ENCODE measurements at regions not wholly inside any gene's neighbourhood (a gene's known extent, or its start where the extent isn't known, plus 50 kb on each side); places are given as distances from the start of the nearest gene placed in this dataset.
"Not testable (repeated sequence)": the region's sequence is repeated elsewhere in the genome, so short reads cannot be mapped to it uniquely, and the experiment has no call there.

DNA sequence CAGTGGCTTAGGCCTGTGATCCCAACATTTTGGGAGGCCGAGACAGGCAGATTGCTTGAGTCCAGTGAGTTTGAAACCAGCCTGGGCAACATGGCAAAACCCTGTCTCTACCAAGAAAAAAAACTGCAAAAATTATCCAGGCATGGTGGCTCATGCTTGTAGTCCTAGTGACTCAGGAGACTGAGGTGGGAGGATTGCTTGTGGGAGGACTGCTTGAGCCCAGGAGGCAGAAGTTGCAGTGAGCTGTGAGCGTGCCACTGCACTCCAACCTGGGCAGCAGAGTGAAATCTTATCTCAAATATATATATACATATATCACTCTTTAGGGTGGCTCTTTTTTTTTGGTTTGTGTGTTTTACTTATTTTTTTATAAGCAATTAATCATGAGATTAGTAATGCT lies 83.7 kb upstream of the WDR72 start:
- no peak for DNase-seq

DNA sequence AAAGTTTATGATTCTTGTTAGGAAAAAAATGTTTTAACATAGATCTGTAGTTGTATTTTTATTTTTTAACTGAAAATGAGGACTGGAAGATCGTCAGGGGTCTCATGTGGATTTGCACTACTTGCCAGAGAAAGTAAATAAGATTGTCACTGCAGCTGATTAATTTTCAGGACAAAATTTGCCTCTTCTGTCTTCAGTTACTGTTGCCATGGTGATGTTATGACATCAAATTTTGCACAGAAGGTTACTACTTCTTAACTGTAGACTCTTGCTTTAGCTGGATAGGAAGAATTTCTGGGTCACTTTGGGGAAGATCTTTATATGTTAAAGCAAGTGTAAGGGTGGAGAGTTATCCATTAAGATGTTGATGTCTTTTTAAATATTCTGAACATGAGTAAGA lies 82.2 kb upstream of the WDR72 start:
- DNase-seq, result no peak

DNA sequence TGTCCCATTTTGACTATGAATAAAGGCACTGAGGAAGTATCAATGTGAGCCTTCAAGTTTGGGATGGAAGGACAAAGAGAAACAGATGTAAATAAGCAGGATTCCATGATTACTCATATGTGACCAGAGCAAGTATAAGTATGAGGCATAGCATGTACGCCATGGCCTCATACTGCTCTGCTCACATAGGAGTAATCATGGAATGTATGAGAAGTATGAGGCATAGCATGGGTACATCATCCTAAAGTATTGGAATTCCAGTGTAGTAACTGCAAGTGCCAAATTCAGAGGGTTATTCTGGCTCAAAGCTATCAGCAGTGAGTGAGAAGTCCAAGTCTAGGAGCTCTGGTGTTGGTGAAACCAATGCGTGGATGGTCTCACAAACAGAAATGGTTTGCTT lies 81.2 kb upstream of the WDR72 start:
- DNase-seq, result no peak

DNA sequence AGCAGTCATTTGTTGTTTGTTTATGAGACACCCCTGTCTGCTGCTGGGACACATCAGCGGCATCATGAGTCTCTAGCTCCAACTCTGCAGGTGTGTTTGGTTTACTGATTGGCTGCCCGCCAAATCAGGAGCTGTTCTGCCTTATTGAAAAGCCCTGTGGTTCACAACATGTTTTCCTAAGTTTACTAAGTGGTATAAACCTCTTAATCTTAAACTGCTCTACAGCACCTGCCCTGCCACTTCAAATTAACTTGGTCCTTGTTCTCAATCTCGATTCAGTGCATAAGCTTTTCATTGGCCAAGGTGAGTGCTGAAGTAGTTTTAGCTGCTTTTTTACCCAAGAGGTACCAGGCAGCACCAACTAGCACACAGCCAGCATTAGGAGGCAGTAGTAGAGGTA lies 77.8 kb upstream of the WDR72 start:
- DNase-seq, result peak; percentile 93

DNA sequence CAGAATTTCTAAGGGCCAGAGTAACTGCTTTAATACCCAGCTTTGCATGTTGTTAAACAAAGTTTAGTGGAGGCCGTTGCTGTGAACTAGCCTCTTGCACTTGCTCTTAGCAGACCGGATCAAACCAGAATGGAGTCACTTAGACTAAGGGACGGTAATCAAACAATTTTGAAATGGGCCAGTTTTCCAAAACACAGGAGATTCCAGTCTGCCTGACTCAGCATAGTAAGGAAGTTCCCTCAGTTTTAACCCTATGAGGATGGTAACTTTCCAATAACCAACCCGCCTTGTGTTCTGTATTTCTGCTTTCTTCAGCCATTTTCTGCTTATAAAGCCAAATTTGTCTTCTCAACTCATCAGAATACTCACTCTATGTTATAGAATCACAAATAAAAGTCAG lies 77.2 kb upstream of the WDR72 start:
- peak; percentile 52 for DNase-seq

DNA sequence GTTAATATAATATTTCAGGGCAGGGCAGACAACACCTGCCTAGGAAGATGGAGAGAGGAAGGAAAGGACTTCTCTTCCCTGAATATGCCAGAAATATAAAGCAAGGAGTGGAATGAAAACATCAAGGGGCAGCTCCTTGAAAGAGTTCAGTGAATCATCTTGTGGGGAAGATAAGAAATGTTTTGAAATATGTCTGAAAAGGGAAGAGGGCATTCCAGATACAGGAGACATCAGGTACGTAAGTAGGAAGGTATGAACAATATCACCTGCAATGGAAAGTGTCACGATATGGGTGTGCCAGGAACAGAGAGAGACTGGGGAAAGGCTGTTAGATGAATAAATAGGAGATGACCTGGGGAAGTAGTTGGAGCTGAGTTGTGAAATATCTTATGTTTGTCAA lies 75.8 kb upstream of the WDR72 start:
- DNase-seq, result no peak

DNA sequence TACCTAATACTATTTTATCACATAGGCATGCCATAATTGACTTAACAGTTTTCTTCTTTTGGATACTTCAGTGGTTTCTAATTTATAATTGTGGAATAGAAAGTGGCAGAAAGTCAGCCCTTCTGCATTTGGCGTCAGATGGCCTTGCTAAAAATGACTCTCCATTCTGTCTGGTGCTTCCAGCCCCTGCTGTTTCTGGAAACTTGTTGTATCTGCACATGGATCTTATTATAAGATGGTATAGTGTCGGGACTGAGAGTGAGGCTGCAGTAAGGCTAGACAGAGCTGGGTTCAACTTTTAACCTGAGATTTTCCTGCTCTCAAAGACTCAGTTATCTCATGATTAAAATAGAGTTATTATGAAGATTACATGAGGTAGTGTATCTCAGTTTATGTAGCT lies 74.8 kb upstream of the WDR72 start:
- DNase-seq, result peak; percentile 14

DNA sequence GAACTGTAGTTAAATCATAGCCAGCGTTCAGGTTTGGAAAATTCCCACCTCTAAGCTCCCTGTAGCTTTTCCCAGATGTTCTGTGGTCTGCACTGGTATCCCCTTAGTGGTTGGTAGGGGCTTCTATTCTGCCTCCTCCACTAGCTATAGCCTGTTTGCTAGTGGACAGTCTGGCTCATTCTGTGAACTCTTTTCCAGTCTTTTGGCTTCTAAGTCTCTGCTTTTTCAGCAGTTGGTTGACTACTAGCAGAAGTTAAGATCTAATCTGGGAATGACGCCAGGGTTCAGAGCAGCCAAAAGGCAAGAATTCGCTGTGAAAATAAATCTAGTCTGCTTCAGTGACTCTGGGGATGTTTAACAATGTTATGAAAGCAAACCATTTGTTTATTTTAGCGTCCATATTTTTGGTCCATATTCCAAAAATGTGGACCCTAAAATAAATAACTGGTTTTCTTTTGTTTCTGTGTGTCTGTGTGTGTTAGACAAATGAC lies 73.7 kb upstream of the WDR72 start:
- DNase-seq, result peak; percentile 71

DNA sequence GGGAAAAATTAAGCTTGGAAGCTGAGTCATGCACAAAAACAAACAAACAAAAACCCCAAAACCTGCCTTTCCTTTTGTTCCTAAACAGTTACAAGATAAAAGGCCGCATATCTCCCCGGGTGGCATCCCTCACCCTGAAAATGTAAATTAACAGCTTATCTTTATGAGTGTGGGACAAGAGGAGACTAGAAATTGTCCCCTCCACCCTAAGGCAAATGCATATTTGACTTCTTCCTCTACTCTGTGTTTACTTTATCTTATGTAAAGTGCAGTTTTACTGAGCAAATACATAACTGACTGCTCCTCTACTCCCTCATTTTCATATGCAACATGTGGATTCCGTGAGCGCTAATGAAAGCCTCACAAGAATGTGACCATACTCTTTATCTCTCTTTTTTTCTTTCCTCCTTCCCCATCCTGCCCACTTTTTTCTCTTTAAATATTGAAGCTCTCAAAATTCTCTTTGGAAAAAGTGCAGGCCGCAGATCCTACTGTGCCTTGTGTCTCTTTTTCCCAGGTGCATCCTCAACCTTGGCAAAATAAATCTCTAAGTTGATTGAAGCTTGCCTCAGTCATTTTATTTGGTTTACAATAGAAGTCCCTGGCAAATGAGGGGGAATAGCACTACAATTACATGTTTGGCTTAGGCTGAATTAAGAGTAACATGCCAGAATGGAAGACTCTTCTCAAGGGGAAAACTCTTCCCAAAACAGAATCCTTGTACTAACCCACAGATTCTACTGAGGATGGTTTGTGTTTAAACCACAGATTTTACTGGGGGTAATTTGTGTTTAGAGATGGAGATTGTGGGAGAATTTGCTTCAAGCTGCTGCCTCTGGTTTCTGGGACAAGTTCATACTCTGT lies 72.7 kb upstream of the WDR72 start:
- no peak for DNase-seq

DNA sequence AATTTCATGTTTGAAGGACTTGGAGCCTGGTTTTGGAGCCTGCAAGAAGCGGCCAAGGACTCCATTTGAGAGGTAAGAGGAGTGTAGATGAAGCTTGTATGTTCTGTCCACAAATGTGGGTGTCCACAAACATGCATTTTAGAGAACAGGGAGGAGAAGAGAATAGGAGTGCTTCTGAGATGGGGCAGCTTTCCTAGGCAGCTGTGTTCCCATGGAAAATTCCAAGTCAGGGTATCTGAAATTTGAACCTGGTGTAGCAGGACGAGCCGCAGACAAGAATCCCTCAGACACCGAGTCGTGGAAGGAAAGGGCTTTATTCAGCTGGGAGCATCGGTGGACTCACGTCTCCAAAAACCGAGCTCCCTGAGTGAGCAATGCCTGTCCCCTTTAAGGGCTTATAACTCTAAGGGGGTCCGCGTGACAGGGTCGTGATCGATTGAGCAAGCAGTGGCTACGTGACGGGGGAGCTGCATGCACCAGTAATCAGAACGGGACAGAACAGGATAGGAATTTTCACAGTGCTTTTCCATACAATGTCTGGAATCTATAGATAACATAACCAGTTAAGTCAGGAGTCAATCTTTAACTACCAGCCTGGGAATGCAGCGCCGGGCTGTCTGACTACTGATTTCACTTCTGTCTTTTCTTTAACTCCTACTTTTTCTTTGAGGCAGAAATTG lies 71.4 kb upstream of the WDR72 start:
- no peak for DNase-seq

DNA sequence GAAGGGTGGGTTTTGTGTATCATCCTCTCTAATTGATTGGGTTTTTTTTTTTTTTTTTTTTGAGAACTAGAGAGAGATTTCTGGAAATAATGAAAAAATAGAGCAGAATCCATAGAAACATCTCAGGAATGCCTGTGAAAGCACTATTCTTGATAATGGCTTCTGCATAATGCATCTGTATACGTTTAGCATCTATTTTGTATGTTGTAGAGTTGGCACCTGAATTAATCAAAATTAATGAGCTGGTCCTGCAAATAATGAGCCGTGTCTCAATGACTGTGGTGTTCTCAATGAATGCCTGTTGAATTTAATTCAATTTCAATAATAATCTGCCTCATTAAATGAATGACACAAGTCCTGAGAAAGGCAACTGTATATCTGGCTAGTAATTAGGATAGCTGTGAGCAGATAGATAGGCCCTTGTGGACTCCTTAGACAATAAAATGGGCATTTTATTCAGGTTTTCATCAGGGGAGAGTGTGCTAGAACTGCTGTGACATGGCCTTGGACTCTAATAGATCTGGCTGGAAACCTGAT lies 70.5 kb upstream of the WDR72 start:
- DNase-seq, result peak; percentile 2

DNA sequence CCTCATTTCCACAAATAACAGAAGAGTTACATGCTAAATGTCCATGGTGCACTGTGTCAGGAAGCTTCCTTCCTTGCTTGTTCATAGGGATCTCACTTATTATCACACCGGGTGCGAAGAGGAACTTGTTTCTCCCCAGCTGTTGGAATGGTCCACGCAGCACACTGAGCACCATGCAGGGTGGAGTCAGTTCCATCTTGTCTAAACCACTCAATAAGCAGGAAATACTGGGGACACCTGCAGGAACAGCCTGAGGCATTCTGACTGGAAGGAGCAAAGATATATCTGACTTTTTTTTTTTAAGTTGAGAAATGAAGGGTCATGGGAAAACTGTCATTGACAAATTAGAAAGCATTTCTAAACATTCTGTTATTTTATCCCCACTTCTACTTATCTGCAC lies 70.0 kb upstream of the WDR72 start:
- no peak for DNase-seq

DNA sequence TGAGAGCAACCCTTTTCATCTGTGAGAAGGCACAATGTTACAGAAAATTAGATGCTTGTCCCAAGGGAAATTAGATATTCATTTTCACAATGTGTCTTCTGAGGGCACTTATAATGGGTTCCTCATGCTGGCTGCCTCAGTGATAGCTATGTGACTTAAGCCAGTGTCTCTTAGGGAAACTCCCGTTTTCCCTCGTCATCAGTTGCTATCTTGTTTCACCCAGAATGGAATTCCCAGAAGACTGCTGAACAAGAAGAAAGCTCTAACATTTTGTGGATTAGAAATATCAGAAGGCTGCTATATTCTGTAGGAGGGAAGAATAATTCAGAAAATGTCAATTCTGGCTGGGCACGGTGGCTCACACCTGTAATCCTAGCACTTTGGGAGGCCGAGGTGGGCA lies 67.9 kb upstream of the WDR72 start:
- no peak for DNase-seq

DNA sequence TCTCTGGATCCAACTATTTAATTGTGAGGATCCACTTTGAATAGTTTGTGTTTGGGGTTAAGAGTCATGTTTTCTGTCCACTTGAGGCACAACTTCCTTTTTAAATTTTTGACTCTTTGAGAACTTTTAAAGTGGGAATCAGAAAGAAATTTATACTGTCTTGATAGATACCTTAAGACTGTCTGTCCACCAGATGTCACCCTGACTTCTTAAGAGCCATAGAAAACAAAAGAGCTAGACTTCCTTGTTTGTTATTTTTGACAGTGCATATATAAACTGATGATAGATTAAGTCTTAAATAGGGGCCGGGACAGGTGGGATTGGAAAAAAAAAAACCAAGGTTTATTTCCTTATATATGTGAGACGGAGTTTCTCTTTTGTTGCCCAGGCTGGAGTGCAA lies 52.1 kb upstream of the WDR72 start:
- DNase-seq, result peak; percentile 38

DNA sequence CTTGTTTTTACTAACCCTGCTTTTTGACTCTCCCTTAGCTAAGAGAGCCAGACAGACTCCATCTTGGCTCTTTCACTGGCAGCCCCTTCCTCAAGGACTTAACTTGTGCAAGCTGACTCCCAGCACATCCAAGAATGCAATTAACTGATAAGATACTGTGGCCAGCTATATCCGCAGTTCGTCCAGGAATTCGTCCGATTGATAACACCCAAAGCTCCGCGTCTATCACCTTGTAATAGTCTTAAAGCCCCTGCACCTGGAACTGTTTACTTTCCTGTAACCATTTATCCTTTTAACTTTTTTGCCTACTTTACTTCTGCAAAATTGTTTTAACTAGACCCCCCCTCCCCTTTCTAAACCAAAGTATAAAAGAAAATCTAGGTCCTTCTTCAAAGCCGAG lies 50.8 kb upstream of the WDR72 start:
- DNase-seq, result not testable (repeated sequence)

Measured in DMS79 treated with DMSO at 0.1 percent for 48 hours (cell line).